OCI-LY7 (cell line): ENCODE measurements at regions not wholly inside any gene's neighbourhood (a gene's known extent, or its start where the extent isn't known, plus 50 kb on each side); places are given as distances from the start of the nearest gene placed in this dataset.
"Not testable (repeated sequence)": the region's sequence is repeated elsewhere in the genome, so short reads cannot be mapped to it uniquely, and the experiment has no call there.

Source experiments
- BruUV-seq: library from RNA; stranded (reverse); fragments of 400-500 nt; replicated peaks from 2 replicates; lab custom pipeline; 2021; lab: Mats Ljungman, UMichigan
- CTCF ChIA-PET: fragments of 300-600 bp; sonication (Branson Sonifier 250); formaldehyde crosslinking; loops from one replicate; lab custom pipeline; 2022; ENCODE audit warnings: antibody characterized with exemption; ENCODE audit not compliant: unreplicated experiment; lab: Charles Lee
- POLR2A ChIA-PET: fragments of 300-600 bp; sonication (Branson Sonifier 250); formaldehyde crosslinking; loops from one replicate; lab custom pipeline; 2022; ENCODE audit warnings: antibody characterized with exemption; lab: Charles Lee
- DNase-seq: peaks from one replicate; pipeline ENCODE4 v3.0.0-alpha.2; 2015; ENCODE audit warnings: low spot score
- H2AFZ ChIP-seq: fragments of 200-600 bp; sonication (generic), shearing (Covaris generic); 2 replicates; pipeline ENCODE4 v1.6.1; 2014; ENCODE audit warnings: mild to moderate bottlenecking, antibody characterized with exemption, low read length, moderate library complexity
- H3K27ac ChIP-seq: fragments of 200-600 bp; sonication (generic); 2 replicates; pipeline ENCODE4 v1.5.1; 2014; ENCODE audit warnings: mixed run types, low read depth, mild to moderate bottlenecking, moderate library complexity, low read length, inconsistent platforms; ENCODE audit not compliant: poor library complexity, severe bottlenecking
- H3K36me3 ChIP-seq: fragments of 200-600 bp; sonication (generic); 2 replicates; pipeline ENCODE4 v1.6.1; 2014; ENCODE audit warnings: mild to moderate bottlenecking, antibody characterized with exemption, low read length, moderate library complexity, mixed read lengths; ENCODE audit not compliant: insufficient read depth
- H3K4me1 ChIP-seq: fragments of 200-600 bp; sonication (generic); 2 replicates; pipeline ENCODE4 v1.5.1; 2014; ENCODE audit warnings: mild to moderate bottlenecking, low read length; ENCODE audit not compliant: insufficient read depth, poor library complexity, severe bottlenecking
- H3K4me2 ChIP-seq: fragments of 200-600 bp; sonication (generic); 2 replicates; pipeline ENCODE4 v1.6.1; 2014; ENCODE audit warnings: mild to moderate bottlenecking, low read length
- H3K4me3 ChIP-seq: fragments of 200-600 bp; sonication (generic); 2 replicates; pipeline ENCODE4 v1.5.1; 2014; ENCODE audit warnings: mild to moderate bottlenecking, low read depth, low read length; ENCODE audit not compliant: poor library complexity, severe bottlenecking
- H3K79me2 ChIP-seq: fragments of 200-600 bp; sonication (generic); 2 replicates; pipeline ENCODE4 v1.6.1; 2016; ENCODE audit warnings: low read depth, mild to moderate bottlenecking, low read length, moderate library complexity, mixed read lengths; ENCODE audit not compliant: insufficient read depth
- H3K9me2 ChIP-seq: fragments of 200-600 bp; sonication (generic); 2 replicates; pipeline ENCODE4 v1.6.1; 2016; ENCODE audit warnings: mild to moderate bottlenecking, low read length, mixed read lengths; ENCODE audit not compliant: insufficient read depth
- H3K9me3 ChIP-seq: fragments of 200-600 bp; sonication (generic); 2 replicates; pipeline ENCODE4 v1.6.1; 2014; ENCODE audit warnings: mild to moderate bottlenecking, mixed run types, low read length, mixed read lengths
- H4K20me1 ChIP-seq: fragments of 200-600 bp; sonication (generic); 2 replicates; pipeline ENCODE4 v1.6.1; 2014; ENCODE audit warnings: mild to moderate bottlenecking, antibody characterized with exemption, low read length, moderate library complexity, mixed read lengths; ENCODE audit not compliant: insufficient read depth
- CTCF ChIP-seq: fragments of 200-600 bp; sonication (generic); conservative IDR thresholded peaks from 2 replicates; pipeline ENCODE4 v1.5.1; 2014; ENCODE audit warnings: mild to moderate bottlenecking, antibody characterized with exemption, low read length, moderate library complexity, mixed read lengths
- EZH2phosphoT487 ChIP-seq: fragments of 200-600 bp; sonication (generic); IDR thresholded peaks from 2 replicates; pipeline ENCODE4 v1.6.1; 2018; ENCODE audit warnings: low read depth, borderline replicate concordance, mild to moderate bottlenecking, mixed run types, antibody characterized with exemption, low read length, moderate library complexity, mixed read lengths
- intact Hi-C: fragments of 100-400 bp; cut with micrococcal nuclease; formaldehyde crosslinking; loops from one replicate; pipeline ENCODE4 v1.10.0; 2022; ENCODE audit not compliant: unreplicated experiment

- no peak overlapping the region for H2AFZ ChIP-seq
- no peaks in the 10 kb centered on the region for H3K36me3 ChIP-seq
- no peaks in the 10 kb centered on the region for H3K9me2 ChIP-seq
- H3K4me3 ChIP-seq, result no peak overlapping the region
- no peak overlapping the region for H3K4me2 ChIP-seq
- H3K79me2 ChIP-seq, result no peaks in the 10 kb centered on the region
- no peaks in the 10 kb centered on the region; the same call in 1 of the 2 replicates for H3K9me3 ChIP-seq
- no TSS peak for BruUV-seq
- DNase-seq, result no peak
- POLR2A ChIA-PET, result no interaction called here
- no peak overlapping the region for H3K27ac ChIP-seq
- no peaks in the 10 kb centered on the region for H4K20me1 ChIP-seq
- intact Hi-C loops, result loop anchor here (10.0 kb wide), 1 partner anchor 67 kb away; no protein-coding TSS in a partner anchor
- H3K4me1 ChIP-seq, result no peaks in the 10 kb centered on the region
- TF ChIP-seq EZH2phosphoT487 (no peak), CTCF (no peak)
- CTCF ChIA-PET, result no interaction called here
Observed at GRCh38 chr17:27368151-27368795, 74.4 kb downstream of the WSB1 start.

- H3K4me1 ChIP-seq, result no peaks in the 10 kb centered on the region
- no TSS peak for BruUV-seq
- no peak overlapping the region for H2AFZ ChIP-seq
- no peaks in the 10 kb centered on the region for H3K79me2 ChIP-seq
- no peaks in the 10 kb centered on the region; the same call in 1 of the 2 replicates for H3K9me3 ChIP-seq
- TF ChIP-seq EZH2phosphoT487, result no peak
- TF ChIP-seq CTCF, result no peak
- no peaks in the 10 kb centered on the region for H3K9me2 ChIP-seq
- intact Hi-C loops, result loop anchor here (10.0 kb wide), 1 partner anchor 66 kb away; no protein-coding TSS in a partner anchor
- POLR2A ChIA-PET, result no interaction called here
- no peak overlapping the region for H3K4me3 ChIP-seq
- H3K4me2 ChIP-seq, result no peak overlapping the region
- CTCF ChIA-PET, result no interaction called here
- no peak for DNase-seq
- no peak overlapping the region for H3K27ac ChIP-seq
- H3K36me3 ChIP-seq, result no peaks in the 10 kb centered on the region
- H4K20me1 ChIP-seq, result no peaks in the 10 kb centered on the region
Observed at GRCh38 chr17:27368980-27369379, 75.1 kb downstream of the WSB1 start.

GRCh38 chr17:27370776-27371175, 76.9 kb downstream of the WSB1 start:
- CTCF ChIA-PET, result no interaction called here
- POLR2A ChIA-PET, result no interaction called here

GRCh38 chr17:27373695-27374094, 79.8 kb downstream of the WSB1 start:
- H3K9me3 ChIP-seq, CTCF ChIA-PET, H3K79me2 ChIP-seq, H4K20me1 ChIP-seq, intact Hi-C loops, H3K27ac ChIP-seq, H2AFZ ChIP-seq, H3K4me3 ChIP-seq, POLR2A ChIA-PET, H3K4me2 ChIP-seq, H3K36me3 ChIP-seq, DNase-seq, BruUV-seq, H3K4me1 ChIP-seq, H3K9me2 ChIP-seq: not testable (repeated sequence)

More at GRCh38 chr17:27370776-27371175, 76.9 kb downstream of the WSB1 start:
- no peak overlapping the region for H3K27ac ChIP-seq
- H3K9me2 ChIP-seq, result no peaks in the 10 kb centered on the region
- H3K4me2 ChIP-seq, result no peak overlapping the region
- no peak overlapping the region for H2AFZ ChIP-seq
- H3K36me3 ChIP-seq, result no peaks in the 10 kb centered on the region
- H3K9me3 ChIP-seq, result no peaks in the 10 kb centered on the region; the same call in 1 of the 2 replicates
- DNase-seq, result no peak
- intact Hi-C loops, result no loop called here
- no peak overlapping the region for H3K4me3 ChIP-seq
- H4K20me1 ChIP-seq, result no peaks in the 10 kb centered on the region
- BruUV-seq, result no TSS peak
- TF ChIP-seq EZH2phosphoT487 (no peak), CTCF (no peak)
- no peaks in the 10 kb centered on the region for H3K79me2 ChIP-seq
- no peaks in the 10 kb centered on the region for H3K4me1 ChIP-seq
